ENCODE measurements at regions not wholly inside any gene's neighbourhood (a gene's known extent, or its start where the extent isn't known, plus 50 kb on each side); places are given as distances from the start of the nearest gene placed in this dataset.

- TF ChIP-seq SP1 (IDR thresholded peaks at IDR 0.05), result no peak
- no peak for TF ChIP-seq HDGF (IDR thresholded peaks at IDR 0.05; ENCODE audit: borderline replicate concordance)
- TF ChIP-seq, protein P1, sequence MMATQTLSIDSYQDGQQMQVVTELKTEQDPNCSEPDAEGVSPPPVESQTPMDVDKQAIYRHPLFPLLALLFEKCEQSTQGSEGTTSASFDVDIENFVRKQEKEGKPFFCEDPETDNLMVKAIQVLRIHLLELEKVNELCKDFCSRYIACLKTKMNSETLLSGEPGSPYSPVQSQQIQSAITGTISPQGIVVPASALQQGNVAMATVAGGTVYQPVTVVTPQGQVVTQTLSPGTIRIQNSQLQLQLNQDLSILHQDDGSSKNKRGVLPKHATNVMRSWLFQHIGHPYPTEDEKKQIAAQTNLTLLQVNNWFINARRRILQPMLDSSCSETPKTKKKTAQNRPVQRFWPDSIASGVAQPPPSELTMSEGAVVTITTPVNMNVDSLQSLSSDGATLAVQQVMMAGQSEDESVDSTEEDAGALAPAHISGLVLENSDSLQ (IDR thresholded peaks at IDR 0.05), result no peak
- no peak for TF ChIP-seq ELF4 (IDR thresholded peaks at IDR 0.05)
- no peak for TF ChIP-seq FOXM1 (IDR thresholded peaks at IDR 0.05; ENCODE audit: borderline replicate concordance)
- TF ChIP-seq SUZ12 (IDR thresholded peaks at IDR 0.05), result no peak
- TF ChIP-seq ARNT (IDR thresholded peaks at IDR 0.05), result no peak
- no peak for TF ChIP-seq FOXA1 (IDR thresholded peaks at IDR 0.05)
- no peak for TF ChIP-seq BHLHE40 (IDR thresholded peaks at IDR 0.05; ENCODE audit: borderline replicate concordance)
Measured at GRCh38 chr13:61144301-61144700, 271.3 kb downstream of the PCDH20 start.
